HepG2 (cell line): ENCODE measurements at regions not wholly inside any gene's neighbourhood (a gene's known extent, or its start where the extent isn't known, plus 50 kb on each side); places are given as distances from the start of the nearest gene placed in this dataset.

Experiments
- MBNL3 ChIP-seq: fragments of 250-450 bp; sonication (Bioruptor Pico); conservative IDR thresholded peaks from 2 replicates; pipeline ENCODE4 v1.8.0; 2022; ENCODE audit warnings: mild to moderate bottlenecking, inconsistent platforms
- NR3C1 ChIP-seq: sonication (generic); formaldehyde crosslinking; IDR thresholded peaks from 2 replicates; pipeline ENCODE4 v1.4.0; 2020; ENCODE audit warnings: missing genetic modification reagents
- POLR2A ChIP-seq, 2 experiments: IDR thresholded peaks; 2 replicates each; pipeline ENCODE4 v1.6.1; 2011; ENCODE audit warnings: low read depth in 2 of 2, low read length in 2 of 2, mild to moderate bottlenecking in 1 of 2, moderate library complexity in 1 of 2; ENCODE audit not compliant: insufficient read depth in 1 of 2
- XBP1 ChIP-seq: sonication (generic); formaldehyde crosslinking; IDR thresholded peaks from 2 replicates; pipeline ENCODE4 v1.5.0; 2020; ENCODE audit warnings: missing genetic modification reagents
- ZBTB10 ChIP-seq: sonication (generic); formaldehyde crosslinking; IDR thresholded peaks from 2 replicates; pipeline ENCODE4 v1.4.0; 2020; ENCODE audit warnings: missing genetic modification reagents, borderline replicate concordance
- ZNF543 ChIP-seq: sonication (generic); formaldehyde crosslinking; IDR thresholded peaks from 2 replicates; pipeline ENCODE4 v1.4.0; 2020; ENCODE audit warnings: mild to moderate bottlenecking, missing genetic modification reagents
- ZNF788 ChIP-seq: sonication (generic); formaldehyde crosslinking; IDR thresholded peaks from 2 replicates; pipeline ENCODE4 v1.5.0; 2020; ENCODE audit warnings: mild to moderate bottlenecking, missing genetic modification reagents, borderline replicate concordance
- TF ChIP-seq, protein P1 (sequence below): sonication (generic); formaldehyde crosslinking; IDR thresholded peaks from 2 replicates; pipeline ENCODE4 v1.8.1; 2022; ENCODE audit warnings: low read depth, mild to moderate bottlenecking, missing genetic modification reagents

- TF ChIP-seq ZNF788 (CRISPR knock-in tag) (no peak), MBNL3 (no peak), POLR2A (IDR thresholded peaks at IDR 0.05; ENCODE audit: insufficient read depth in 1 of 2, low read depth in 2 of 2, low read length in 2 of 2) (no peak), ZBTB10 (CRISPR knock-in tag) (no peak), ZNF543 (CRISPR knock-in tag) (no peak), NR3C1 (CRISPR knock-in tag) (no peak), XBP1 (CRISPR knock-in tag) (no peak)
- TF ChIP-seq, protein P1, sequence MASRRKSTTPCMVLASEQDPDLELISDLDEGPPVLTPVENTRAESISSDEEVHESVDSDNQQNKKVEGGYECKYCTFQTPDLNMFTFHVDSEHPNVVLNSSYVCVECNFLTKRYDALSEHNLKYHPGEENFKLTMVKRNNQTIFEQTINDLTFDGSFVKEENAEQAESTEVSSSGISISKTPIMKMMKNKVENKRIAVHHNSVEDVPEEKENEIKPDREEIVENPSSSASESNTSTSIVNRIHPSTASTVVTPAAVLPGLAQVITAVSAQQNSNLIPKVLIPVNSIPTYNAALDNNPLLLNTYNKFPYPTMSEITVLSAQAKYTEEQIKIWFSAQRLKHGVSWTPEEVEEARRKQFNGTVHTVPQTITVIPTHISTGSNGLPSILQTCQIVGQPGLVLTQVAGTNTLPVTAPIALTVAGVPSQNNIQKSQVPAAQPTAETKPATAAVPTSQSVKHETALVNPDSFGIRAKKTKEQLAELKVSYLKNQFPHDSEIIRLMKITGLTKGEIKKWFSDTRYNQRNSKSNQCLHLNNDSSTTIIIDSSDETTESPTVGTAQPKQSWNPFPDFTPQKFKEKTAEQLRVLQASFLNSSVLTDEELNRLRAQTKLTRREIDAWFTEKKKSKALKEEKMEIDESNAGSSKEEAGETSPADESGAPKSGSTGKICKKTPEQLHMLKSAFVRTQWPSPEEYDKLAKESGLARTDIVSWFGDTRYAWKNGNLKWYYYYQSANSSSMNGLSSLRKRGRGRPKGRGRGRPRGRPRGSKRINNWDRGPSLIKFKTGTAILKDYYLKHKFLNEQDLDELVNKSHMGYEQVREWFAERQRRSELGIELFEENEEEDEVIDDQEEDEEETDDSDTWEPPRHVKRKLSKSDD (CRISPR knock-in tag) = no peak
Measured at GRCh38 chr7:82625377-82625776, 181.8 kb upstream of the CACNA2D1 start.
